ENCODE measurements at regions not wholly inside any gene's neighbourhood (a gene's known extent, or its start where the extent isn't known, plus 50 kb on each side); places are given as distances from the start of the nearest gene placed in this dataset. TPM values are rescaled to one million over a fixed set of nuclear protein-coding genes. Genes with fewer than 3 reads are reported as not detected.
A peak's percentile ranks its signal among the peaks of the same experiment; 100 is the strongest.

- H3K27ac Mint-ChIP-seq = no peak overlapping the region
- no peak for DNase-seq (ENCODE audit: extremely low spot score, unreplicated experiment)
- no peaks in the 10 kb centered on the region for H3K4me1 Mint-ChIP-seq (ENCODE audit: unreplicated experiment)
- no peaks in the 10 kb centered on the region for H3K9me3 Mint-ChIP-seq
- H3K36me3 Mint-ChIP-seq = no peaks in the 10 kb centered on the region
- TF ChIP-seq CTCF (conservative IDR thresholded peaks at IDR 0.05) = no peak
- no peak overlapping the region for H3K4me3 Mint-ChIP-seq
- H3K27me3 Mint-ChIP-seq = no peaks in the 10 kb centered on the region
Observed at GRCh38 chr3:96755519-96755918, 58.9 kb upstream of the EPHA6 start.

GRCh38 chr3:96756516-96756915 lies 57.9 kb upstream of the EPHA6 start:
- Mint-ChIP-seq H3K27ac (peak overlapping the region; percentile 24), H3K27me3 (no peaks in the 10 kb centered on the region), H3K9me3 (no peaks in the 10 kb centered on the region), H3K36me3 (no peaks in the 10 kb centered on the region), H3K4me1 (ENCODE audit: unreplicated experiment) (no peaks in the 10 kb centered on the region), H3K4me3 (no peak overlapping the region)
- DNase-seq (ENCODE audit: extremely low spot score, unreplicated experiment) = no peak
- no peak for TF ChIP-seq CTCF (conservative IDR thresholded peaks at IDR 0.05)

- DNase-seq (ENCODE audit: extremely low spot score, unreplicated experiment) = no peak
- Mint-ChIP-seq H3K4me1 (ENCODE audit: unreplicated experiment) (no peaks in the 10 kb centered on the region), H3K27me3 (no peaks in the 10 kb centered on the region), H3K4me3 (no peak overlapping the region), H3K27ac (no peak overlapping the region), H3K9me3 (no peaks in the 10 kb centered on the region), H3K36me3 (no peaks in the 10 kb centered on the region)
- TF ChIP-seq CTCF (conservative IDR thresholded peaks at IDR 0.05) = no peak
Observed at GRCh38 chr3:96760956-96761355, 53.4 kb upstream of the EPHA6 start.

Small RNA genes in the stretch of these regions (microRNA-seq; reads per million reads assigned to microRNA genes)
- not detected for gene MIR8060

All from type B pancreatic cell (in vitro differentiated cells).